ENCODE measurements at regions not wholly inside any gene's neighbourhood (a gene's known extent, or its start where the extent isn't known, plus 50 kb on each side); places are given as distances from the start of the nearest gene placed in this dataset.

- no peak for DNase-seq (ENCODE audit: low read depth in 4 of 4, low spot score in 2 of 4)
Observed at GRCh38 chr14:39739796-39740195, 307.6 kb upstream of the FBXO33 start.

- DNase-seq (ENCODE audit: low read depth in 4 of 4, low spot score in 2 of 4) = no peak
Observed at GRCh38 chr14:39734306-39734705, 302.1 kb upstream of the FBXO33 start.

GRCh38 chr14:39733741-39734140 lies 301.5 kb upstream of the FBXO33 start:
- DNase-seq (ENCODE audit: low read depth in 4 of 4, low spot score in 2 of 4) = no peak

- DNase-seq (ENCODE audit: low read depth in 4 of 4, low spot score in 2 of 4) = no peak
Observed at GRCh38 chr14:39731912-39732311, 299.7 kb upstream of the FBXO33 start.

GRCh38 chr14:39726563-39726962 lies 294.3 kb upstream of the FBXO33 start:
- no peak for DNase-seq (ENCODE audit: low read depth in 4 of 4, low spot score in 2 of 4)

- DNase-seq (ENCODE audit: low read depth in 4 of 4, low spot score in 2 of 4) = no peak
Observed at GRCh38 chr14:39722547-39723273, 290.5 kb upstream of the FBXO33 start.

GRCh38 chr14:39716987-39717570 lies 284.8 kb upstream of the FBXO33 start:
- DNase-seq (ENCODE audit: low read depth in 4 of 4, low spot score in 2 of 4) = no peak

- no peak for DNase-seq (ENCODE audit: low read depth in 4 of 4, low spot score in 2 of 4)
Observed at GRCh38 chr14:39712293-39712999, 280.2 kb upstream of the FBXO33 start.

- no peak for DNase-seq (ENCODE audit: low read depth in 4 of 4, low spot score in 2 of 4)
Observed at GRCh38 chr14:39704594-39704993, 272.4 kb upstream of the FBXO33 start.

GRCh38 chr14:39694341-39694740 lies 262.1 kb upstream of the FBXO33 start:
- no peak for DNase-seq (ENCODE audit: low read depth in 4 of 4, low spot score in 2 of 4)

- no peak for DNase-seq (ENCODE audit: low read depth in 4 of 4, low spot score in 2 of 4)
Observed at GRCh38 chr14:39683691-39684260, 251.5 kb upstream of the FBXO33 start.

GRCh38 chr14:39682582-39682981 lies 250.3 kb upstream of the FBXO33 start:
- no peak for DNase-seq (ENCODE audit: low read depth in 4 of 4, low spot score in 2 of 4)

GRCh38 chr14:39681782-39682399 lies 249.7 kb upstream of the FBXO33 start:
- no peak for DNase-seq (ENCODE audit: low read depth in 4 of 4, low spot score in 2 of 4)

- DNase-seq (ENCODE audit: low read depth in 4 of 4, low spot score in 2 of 4) = no peak
Observed at GRCh38 chr14:39680777-39681176, 248.5 kb upstream of the FBXO33 start.

GRCh38 chr14:39673734-39674133 lies 241.5 kb upstream of the FBXO33 start:
- no peak for DNase-seq (ENCODE audit: low read depth in 4 of 4, low spot score in 2 of 4)

GRCh38 chr14:39673270-39673711 lies 241.1 kb upstream of the FBXO33 start:
- no peak for DNase-seq (ENCODE audit: low read depth in 4 of 4, low spot score in 2 of 4)

- DNase-seq (ENCODE audit: low read depth in 4 of 4, low spot score in 2 of 4) = no peak
Observed at GRCh38 chr14:39668449-39668848, 236.2 kb upstream of the FBXO33 start.

GRCh38 chr14:39666386-39666785 lies 234.2 kb upstream of the FBXO33 start:
- DNase-seq (ENCODE audit: low read depth in 4 of 4, low spot score in 2 of 4) = no peak

- no peak for DNase-seq (ENCODE audit: low read depth in 4 of 4, low spot score in 2 of 4)
Observed at GRCh38 chr14:39665075-39665475, 232.8 kb upstream of the FBXO33 start.

- DNase-seq (ENCODE audit: low read depth in 4 of 4, low spot score in 2 of 4) = no peak
Observed at GRCh38 chr14:39664646-39665045, 232.4 kb upstream of the FBXO33 start.

- DNase-seq (ENCODE audit: low read depth in 4 of 4, low spot score in 2 of 4) = no peak
Observed at GRCh38 chr14:39641224-39641623, 209.0 kb upstream of the FBXO33 start.

Data from left renal cortex interstitium (tissue), 4 donors.